Islet of Langerhans (tissue), 1 donor: ENCODE measurements at regions not wholly inside any gene's neighbourhood (a gene's known extent, or its start where the extent isn't known, plus 50 kb on each side); places are given as distances from the start of the nearest gene placed in this dataset.
"Not testable (repeated sequence)": the region's sequence is repeated elsewhere in the genome, so short reads cannot be mapped to it uniquely, and the experiment has no call there.

Experiments
- FAIRE-seq: peaks from one replicate; lab custom pipeline; 2011; peaks lifted over from hg19 to GRCh38; lab: Jason Lieb, UNC

GRCh38 chrX:22803353-22803752 is 196.4 kb upstream of the DDX53 start:
- FAIRE-seq: no peak

- FAIRE-seq: no peak
These were observed 188.9 kb upstream of the DDX53 start for GRCh38 chrX:22810876-22811275.

- no peak for FAIRE-seq
These were observed 181.7 kb upstream of the DDX53 start for GRCh38 chrX:22818061-22818460.

GRCh38 chrX:22855693-22856092 is 144.1 kb upstream of the DDX53 start:
- no peak for FAIRE-seq

- FAIRE-seq: no peak
These were observed 140.1 kb upstream of the DDX53 start for GRCh38 chrX:22859642-22860041.

GRCh38 chrX:22866801-22867200 is 133.0 kb upstream of the DDX53 start:
- FAIRE-seq: not testable (repeated sequence)

GRCh38 chrX:22882543-22882942 is 117.2 kb upstream of the DDX53 start:
- FAIRE-seq: no peak

GRCh38 chrX:22889819-22890218 is 109.9 kb upstream of the DDX53 start:
- no peak for FAIRE-seq

GRCh38 chrX:22912616-22913015 is 87.1 kb upstream of the DDX53 start:
- FAIRE-seq: no peak

- FAIRE-seq: no peak
These were observed 76.8 kb upstream of the DDX53 start for GRCh38 chrX:22922961-22923360.

- no peak for FAIRE-seq
These were observed 65.1 kb upstream of the DDX53 start for GRCh38 chrX:22934640-22935039.

GRCh38 chrX:22944945-22945344 is 54.8 kb upstream of the DDX53 start:
- no peak for FAIRE-seq
